HG03159 (cell line): ENCODE measurements at regions not wholly inside any gene's neighbourhood (a gene's known extent, or its start where the extent isn't known, plus 50 kb on each side); places are given as distances from the start of the nearest gene placed in this dataset.
"Not testable (repeated sequence)": the region's sequence is repeated elsewhere in the genome, so short reads cannot be mapped to it uniquely, and the experiment has no call there.

ENCODE experiments used
- ATAC-seq: cut with Tn5 transposase; IDR thresholded peaks from one replicate; pipeline ENCODE4 v1.9.1; 2021; ENCODE audit warnings: mild to moderate bottlenecking, moderate library complexity; ENCODE audit not compliant: unreplicated experiment

DNA sequence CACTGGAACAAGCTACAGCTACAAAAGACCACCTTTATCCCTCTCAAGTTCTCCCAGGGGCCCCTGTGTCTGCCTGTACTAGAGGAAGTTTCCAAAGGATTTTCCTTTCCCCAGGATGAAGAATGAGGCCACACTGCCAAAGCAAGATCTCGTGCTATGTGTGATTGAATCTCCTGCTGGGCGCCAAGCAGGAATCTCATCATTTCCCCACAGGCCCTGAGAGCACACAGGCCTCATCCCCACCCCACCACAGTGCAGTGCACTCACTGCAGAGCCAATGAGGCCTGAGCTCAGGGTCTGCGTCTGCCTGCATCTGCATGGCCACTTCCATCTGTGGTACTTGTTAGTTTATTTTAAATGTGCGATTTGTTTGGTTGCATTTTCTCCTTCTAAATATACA, 387.4 kb upstream of the ASIC2 start:
- no peak for ATAC-seq

DNA sequence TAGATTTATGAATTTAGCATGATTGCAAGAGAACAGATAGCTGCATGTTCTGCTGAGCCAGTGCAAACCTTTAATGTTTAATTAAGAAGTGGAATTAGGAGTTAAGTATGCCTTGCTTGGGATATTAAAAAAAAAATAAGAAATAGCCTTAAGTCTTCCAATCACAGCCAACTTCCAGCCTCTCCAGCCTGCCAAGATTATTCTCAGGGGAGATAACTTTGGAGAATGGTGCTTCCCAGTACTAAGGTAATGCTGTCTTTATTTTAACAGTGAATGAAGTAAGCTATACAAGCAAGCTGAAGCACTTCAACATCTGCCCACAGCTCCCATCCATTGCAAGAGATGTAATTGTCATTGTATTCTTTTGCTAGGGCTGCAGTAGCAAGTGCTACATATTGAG, 389.5 kb upstream of the ASIC2 start:
- ATAC-seq: no peak

DNA sequence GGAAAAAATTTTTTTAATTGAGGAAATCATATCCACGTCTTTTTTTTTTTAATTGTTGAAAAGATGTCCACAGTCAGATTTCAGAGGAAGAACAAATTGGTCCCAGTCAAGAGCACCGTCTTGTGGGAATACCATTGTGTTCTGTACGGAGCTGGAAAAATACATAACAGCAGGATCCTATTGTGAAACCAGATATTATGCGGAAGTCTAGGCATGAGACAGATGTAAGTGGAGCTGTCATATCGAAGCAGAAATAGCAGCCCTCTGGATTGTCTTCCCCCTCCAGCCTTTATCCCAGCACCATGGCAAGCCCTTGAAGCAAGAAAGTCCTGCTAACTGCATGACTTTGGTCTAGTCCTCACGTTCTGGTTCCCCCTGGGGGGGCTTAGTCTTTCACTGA, 391.6 kb upstream of the ASIC2 start:
- no peak for ATAC-seq

DNA sequence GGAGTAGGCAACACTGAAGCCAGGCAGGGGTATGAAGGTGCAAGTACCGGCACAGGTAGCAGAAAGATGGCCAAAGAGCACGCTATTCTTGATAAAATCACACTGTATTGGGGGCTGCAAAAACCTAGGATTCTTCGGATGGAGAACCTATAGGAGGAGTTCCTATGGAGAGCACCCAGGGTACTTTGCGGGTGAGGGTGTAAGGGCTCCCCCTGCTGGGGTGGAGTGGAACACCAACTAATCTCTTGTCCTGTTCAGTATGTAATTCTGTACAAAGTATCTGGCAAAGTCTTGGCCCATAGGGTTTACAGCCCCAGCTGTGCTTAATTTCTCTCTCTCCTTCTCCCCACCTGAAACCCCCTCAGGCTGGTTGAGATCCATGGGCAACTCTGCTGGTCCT, 393.1 kb upstream of the ASIC2 start:
- ATAC-seq: no peak

DNA sequence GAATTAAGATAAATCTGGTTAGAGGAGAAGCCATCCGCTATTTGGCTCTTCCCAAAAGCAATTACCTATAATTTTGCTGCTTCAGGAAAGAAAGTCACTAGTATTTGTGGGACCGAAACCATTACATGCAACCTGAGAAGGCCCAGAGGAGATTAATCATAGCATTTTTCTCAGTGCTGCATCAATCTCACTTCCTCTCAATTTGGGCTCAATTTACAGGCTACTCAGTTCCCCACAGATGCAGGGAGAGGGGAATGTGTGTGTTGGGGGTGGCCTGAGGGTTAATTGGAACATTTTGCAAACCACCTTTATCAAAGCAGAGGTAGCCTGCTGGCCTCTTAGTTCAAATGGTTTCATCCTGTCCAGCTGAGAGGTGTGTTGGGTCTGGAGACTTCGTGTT, 394.7 kb upstream of the ASIC2 start:
- no peak for ATAC-seq

DNA sequence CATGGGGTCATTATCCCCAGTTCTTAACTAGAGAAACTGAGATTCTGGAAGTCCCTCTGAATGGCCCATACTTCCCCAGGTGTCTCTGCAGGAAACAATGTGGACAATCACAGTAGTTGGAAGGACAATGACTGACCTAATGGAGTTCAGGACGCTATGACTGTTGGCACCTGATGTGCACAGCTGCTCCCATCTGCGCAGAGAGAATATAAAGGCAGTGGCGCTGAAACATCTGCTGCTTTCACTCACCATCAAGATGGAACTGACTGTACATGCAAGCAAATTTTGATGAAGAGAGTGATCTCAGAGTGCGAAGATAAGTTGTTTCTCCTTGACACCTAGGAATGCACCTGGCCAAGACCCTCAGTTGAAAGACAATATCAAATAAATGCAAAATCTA, 395.7 kb upstream of the ASIC2 start:
- ATAC-seq: no peak

DNA sequence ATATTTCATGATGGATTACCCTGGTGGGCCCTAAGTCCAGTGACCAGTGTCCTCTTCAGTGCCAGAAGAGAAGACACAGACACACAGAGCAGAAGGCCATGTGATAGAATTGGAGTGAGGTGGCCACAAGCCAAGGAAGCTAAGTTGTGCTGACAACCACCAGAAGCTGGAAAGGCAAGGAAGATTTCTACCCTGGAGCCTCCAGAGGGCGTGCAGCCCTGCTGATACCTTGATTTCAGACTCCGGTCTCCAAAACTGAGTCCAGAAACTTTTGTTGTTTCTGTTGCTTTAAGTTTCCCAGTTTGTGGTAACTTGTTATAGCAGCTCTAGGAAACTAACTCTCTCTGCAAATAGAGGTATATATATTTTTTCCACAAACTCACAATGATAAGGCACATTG, 396.6 kb upstream of the ASIC2 start:
- ATAC-seq: no peak

DNA sequence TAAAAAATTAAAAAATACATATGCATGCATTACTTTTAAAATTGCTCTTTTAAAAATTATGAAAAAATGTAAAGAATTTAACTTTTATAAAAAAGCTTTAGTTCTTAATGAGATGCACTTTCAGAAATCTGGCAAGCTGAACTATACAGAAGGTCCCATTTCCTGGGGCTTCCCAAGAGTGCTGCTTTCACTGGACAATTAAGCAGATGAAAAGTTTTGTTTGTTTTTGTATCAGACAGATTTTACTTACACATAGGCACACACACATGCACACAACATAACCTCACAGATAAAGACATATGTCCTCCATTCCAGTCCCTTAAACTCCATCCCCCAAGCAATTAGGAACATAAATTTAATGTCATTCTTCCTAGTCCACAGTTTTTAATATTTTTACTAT, 402.3 kb upstream of the ASIC2 start:
- ATAC-seq: no peak

DNA sequence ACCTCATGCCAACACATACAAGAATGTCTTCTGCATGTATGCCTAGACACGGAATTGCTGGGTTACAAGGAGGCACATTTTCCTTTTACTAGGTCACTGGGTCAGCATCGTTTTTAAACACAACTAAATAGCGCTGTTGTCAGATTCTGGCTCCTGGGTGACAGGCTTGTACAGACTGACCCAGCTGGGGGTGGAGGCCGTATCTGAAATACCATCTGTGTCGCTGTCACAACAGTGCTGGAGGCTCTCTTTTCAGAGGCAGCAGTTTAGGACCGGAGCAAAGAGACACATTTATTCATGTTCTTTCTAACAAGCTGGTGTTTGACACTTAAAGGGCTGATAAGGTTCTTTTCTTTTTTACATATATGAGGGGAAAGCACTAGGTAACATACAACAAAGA, 403.0 kb upstream of the ASIC2 start:
- ATAC-seq: no peak

DNA sequence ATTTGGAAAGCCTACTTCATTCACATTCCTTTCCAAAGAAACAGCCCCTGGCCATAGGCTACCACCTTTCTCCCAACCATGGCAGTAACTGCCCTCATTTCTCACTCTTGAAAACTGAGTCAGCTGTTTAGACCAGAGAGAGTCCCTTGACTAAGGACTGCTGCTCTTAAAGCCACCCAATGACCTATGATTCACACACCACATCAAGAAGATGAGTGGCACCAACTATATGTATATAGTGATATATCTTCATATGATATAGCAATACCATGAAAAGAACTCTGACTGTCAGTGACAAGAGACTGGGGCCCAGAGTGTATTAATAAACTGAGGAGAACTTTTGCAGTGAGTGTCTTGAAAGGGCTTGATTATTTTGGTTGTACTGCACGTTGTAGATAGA, 404.5 kb upstream of the ASIC2 start:
- ATAC-seq: no peak

DNA sequence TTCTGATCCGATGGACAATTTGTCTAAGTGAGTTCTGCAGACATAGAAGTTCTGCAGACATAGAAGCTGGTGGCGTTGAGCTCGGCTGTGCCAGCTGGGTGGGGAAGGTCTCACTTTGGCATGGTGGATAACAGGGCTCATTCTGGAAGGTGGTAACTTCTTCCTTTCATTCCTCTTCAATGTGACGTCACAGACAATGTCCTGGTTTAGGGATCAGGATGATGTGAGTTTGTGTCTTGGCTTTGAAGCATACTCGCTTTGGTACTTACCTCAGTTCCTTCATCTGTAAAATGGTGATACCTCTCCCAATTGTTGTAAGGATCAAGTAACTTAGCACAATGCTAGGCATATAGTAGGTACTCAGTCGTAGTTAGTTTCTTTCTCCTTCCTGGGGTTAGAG, 408.8 kb upstream of the ASIC2 start:
- no peak for ATAC-seq

DNA sequence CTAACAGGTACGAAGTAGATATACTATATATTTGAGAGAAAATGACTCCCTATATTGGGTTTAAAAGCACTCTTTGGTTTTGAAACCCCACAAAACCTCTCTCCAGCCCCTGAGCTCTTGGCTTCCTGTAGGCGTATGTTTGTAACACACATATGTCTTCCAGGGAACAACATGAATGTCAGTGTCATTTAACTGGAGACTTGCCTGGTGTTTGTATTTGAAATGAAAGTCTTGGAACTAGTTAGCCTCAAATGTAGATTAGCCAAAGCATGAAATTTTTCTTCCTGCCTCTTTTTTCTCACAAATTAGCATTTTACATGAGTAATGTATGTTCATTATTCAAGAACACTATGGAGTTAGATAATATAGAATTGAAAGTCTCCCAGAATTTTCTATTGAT, 411.8 kb upstream of the ASIC2 start:
- no peak for ATAC-seq

DNA sequence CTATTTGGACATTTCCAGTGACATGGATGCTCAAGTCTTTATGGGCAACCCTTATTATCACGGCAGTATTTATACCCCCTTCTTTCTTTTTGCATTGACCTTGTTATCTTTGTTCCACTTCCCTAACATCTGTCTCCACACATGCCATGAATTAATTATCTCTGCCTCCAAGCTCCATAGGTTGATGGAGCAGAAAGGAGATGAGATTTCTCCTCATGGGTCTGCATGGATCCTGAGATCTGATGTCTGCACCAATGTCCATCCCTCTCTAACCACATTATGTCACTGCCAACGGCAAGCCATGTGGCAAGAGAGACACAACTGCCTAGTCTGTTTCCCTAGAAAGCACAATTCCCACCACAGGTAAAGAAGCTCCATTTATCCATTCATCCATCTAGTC, 416.8 kb upstream of the ASIC2 start:
- ATAC-seq: no peak

DNA sequence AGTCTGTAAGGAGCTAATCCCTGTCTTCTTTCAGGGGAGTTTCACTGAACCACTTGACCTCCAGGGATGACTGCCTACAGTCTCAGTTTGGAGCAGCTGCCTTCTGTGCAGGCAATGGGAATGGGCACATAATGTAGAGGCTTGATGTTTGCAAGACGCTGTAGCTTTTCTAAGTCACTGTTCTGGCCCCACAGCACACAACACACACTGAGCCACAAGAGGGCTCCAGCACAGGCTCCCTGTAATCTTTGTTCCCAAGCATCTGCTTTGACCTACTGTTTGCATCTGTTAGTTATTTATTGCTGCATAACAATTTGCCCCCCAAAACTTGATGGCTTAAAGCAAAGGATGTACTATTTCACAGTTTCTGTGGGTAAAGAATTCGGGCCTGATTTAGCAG, 419.0 kb upstream of the ASIC2 start:
- ATAC-seq: no peak

DNA sequence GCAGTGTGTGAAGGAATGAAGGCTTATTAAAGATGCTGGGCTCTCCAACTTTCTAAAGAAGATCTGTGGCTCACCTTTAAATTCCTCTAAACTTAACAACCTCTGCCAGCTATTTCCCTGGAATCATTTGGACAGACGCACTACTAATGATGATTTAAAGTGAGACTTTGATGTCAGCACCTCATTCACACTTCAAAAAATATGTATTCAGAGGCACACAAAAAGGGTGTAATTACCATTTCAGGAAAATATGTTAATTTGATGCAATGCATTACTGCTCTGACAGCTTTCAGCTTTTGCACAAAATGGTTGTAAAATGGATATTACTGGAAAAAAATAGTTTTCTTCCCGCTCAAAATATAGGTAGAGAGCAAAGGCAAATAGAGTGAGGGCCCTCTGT, 423.9 kb upstream of the ASIC2 start:
- no peak for ATAC-seq

DNA sequence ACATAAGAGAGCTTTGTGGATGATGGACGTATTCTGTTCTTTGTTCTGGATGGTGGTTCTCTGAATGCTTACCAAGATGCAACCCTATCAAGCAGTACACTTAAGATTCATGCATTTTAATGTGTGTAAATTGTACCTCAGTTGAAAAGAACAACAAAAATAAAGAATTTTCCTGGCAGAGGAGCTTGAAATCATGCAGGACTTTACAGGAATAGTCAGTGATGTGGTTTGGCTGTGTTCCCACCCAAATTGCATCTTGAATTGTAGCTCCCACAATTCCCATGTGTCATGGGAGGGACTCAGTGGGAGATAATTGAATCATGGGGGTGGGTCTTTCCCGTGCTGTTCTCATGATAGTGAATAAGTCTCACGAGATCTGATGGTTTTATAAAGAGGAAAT, 430.6 kb upstream of the ASIC2 start:
- ATAC-seq: not testable (repeated sequence)

DNA sequence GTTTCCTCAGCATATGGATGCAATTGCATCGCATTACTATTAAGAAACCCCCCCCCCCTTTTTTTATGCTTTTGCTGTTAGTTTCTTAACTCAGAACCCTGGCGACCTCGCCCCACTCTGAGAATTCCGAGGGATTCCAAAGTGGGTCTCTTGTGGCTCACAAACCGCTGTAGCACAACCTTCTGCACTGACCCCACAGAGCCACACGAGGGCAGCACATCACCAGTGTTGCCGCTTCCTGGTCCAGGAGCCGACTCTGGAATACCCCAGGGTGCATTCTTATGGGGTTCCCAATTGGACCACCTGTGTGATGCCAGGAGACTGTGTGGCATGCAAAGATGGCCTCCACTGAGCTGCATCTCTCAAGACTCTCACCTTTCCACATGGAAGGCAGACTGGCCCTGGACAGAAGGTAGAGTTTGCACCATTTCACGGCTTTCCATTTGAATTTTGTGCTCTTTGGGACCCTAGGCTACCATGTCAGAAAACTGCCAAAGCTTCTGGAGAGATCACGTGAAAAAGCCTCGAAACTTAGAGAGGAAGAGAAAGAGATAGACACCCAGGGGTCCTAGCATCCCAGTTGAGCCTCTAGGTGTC, 432.7 kb upstream of the ASIC2 start:
- ATAC-seq: no peak

DNA sequence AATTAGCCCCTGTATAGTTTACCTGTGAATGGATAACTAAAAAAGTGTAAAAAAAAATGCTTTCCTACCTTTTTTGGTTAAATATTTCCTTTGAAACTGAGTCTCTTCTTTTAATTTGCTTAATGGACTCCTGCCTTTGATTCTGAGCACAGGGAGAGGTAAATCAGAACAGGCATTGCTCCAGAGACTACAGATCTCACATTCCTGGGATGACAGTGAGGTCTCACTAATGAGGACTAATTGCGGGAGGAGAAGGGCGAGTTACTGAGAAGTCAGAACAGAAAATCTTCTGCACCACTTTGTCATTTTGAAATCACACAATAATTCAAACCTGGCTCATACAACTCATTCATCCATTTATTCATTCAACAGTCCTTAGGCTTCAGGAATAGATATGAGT, 437.0 kb upstream of the ASIC2 start:
- ATAC-seq: no peak

DNA sequence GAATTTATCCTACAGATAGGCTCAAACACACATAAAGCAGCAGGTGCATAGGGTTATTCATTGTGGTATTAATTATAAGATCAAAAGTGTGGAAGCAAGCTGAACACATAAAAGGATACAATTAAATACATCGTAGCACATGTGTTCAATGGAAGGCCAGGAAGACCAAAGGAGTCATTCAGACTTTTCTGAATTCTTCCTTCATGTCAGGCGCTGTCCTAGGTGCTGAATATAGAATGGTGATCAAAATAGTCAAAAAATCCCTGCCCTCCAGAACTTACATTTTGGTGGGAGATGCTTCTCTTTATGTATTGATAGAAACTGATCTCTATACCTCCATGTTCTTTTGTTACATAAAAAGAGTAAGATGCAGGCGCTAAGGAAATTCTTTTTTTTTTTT, 439.0 kb upstream of the ASIC2 start:
- ATAC-seq: no peak

DNA sequence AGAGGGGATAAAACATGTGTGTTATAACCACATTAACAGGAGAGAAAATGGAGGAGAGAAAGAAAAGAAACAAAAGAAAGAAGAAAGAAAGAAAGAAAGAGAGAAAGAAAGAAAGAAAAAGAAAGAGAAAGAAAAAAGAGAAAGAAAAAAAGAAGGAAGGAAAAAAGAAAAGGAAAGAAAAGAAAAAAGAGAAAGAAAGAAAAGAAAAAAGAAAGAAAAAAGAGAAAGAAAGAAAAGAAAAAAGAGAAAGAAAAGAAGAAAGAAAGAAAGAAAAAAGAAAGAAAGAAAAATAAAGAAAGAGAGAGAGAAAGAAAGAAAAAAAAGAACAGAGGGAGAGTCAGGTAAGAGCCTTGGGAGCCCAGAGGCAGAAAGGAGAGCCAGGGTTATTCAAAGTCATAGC, 446.6 kb upstream of the ASIC2 start:
- no peak for ATAC-seq

DNA sequence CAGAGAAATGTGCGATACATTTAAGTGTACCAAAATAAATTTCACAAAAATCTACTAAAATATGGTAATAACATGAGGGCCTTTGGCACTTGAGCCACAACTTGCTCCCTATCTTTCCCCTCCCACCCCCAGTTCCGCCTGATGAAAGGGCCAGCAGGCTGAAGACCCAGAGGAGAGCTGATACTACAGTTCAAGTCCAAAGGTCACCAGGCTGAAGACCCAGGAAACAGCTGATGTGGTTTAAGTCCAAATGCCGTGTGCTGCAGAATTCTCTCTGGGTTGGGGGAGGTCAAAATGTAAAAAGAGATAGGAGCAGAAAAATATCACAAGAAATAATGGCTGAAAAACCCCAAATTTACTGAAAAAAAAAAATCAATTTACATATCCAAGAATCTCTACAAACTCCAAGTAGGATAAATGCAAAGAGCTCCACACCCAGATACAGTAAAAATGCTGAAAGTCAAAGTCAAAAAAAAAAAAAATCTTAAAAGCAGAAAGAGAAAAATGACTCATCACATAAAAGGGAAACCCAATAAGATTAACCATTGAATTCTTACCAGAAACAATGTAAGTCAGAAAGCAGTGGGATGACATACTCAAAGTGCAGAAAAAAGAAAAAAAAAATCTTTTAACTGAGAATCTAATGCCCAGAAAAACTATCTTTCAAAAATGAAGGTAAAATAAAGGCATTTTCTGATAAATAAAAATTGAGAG, 452.1 kb upstream of the ASIC2 start:
- ATAC-seq: no peak

DNA sequence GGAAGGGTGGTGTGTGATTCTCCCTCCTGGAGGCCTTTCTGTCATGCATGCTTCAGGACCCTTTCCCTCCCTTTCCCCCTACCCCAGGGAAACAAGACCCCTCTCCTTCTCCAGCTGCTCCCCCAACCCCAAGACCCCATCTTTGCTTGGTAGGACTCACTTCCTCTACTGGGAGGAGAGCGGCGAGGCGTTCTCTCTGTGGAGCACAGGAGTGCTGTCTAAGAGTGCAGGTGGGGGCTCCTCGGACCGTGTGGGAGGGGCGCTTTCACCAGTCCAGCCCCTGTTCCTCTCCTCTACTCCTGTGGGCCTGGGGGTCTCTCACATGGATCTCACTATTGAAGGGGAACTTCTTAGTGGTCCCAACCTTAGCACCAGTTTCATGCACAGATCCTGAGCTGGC, 456.1 kb upstream of the ASIC2 start:
- no peak for ATAC-seq
